SK-N-SH treated with all-trans-retinoic acid at 6 μM for 48 hours (cell line): ENCODE measurements at regions not wholly inside any gene's neighbourhood (a gene's known extent, or its start where the extent isn't known, plus 50 kb on each side); places are given as distances from the start of the nearest gene placed in this dataset.

ENCODE experiments used
- ARNTL ChIP-seq: fragments of 450-650 bp; formaldehyde crosslinking; IDR thresholded peaks from 2 replicates; pipeline ENCODE4 v1.5.0; 2020; ENCODE audit warnings: low read depth, mild to moderate bottlenecking, moderate library complexity, borderline replicate concordance
- CREB5 ChIP-seq: fragments of 250-450 bp; sonication (Bioruptor Pico); IDR thresholded peaks from 2 replicates; pipeline ENCODE4 v1.5.1; 2020; ENCODE audit warnings: low read depth, mild to moderate bottlenecking, moderate library complexity
- GLIS3 ChIP-seq: fragments of 250-450 bp; sonication (Bioruptor Pico); IDR thresholded peaks from 2 replicates; pipeline ENCODE4 v1.5.0; 2020; ENCODE audit warnings: mild to moderate bottlenecking, moderate library complexity
- ISL1 ChIP-seq: fragments of 250-450 bp; sonication (Bioruptor Pico); IDR thresholded peaks from 2 replicates; pipeline ENCODE4 v2.1.2; 2022; ENCODE audit warnings: mild to moderate bottlenecking, moderate library complexity
- OSR1 ChIP-seq: fragments of 250-450 bp; sonication (Bioruptor Pico); IDR thresholded peaks from 2 replicates; pipeline ENCODE4 v1.8.0; 2022; ENCODE audit warnings: moderate library complexity, mild to moderate bottlenecking, inconsistent platforms
- PATZ1 ChIP-seq: fragments of 250-450 bp; sonication (Bioruptor Pico); IDR thresholded peaks from 2 replicates; pipeline ENCODE4 v1.8.0; 2020; ENCODE audit warnings: mild to moderate bottlenecking, moderate library complexity, borderline replicate concordance
- TOX ChIP-seq: fragments of 250-450 bp; sonication (Bioruptor Pico); IDR thresholded peaks from 2 replicates; pipeline ENCODE4 v1.8.0; 2021; ENCODE audit warnings: mild to moderate bottlenecking, moderate library complexity, borderline replicate concordance
- TSHZ2 ChIP-seq: fragments of 250-450 bp; sonication (Bioruptor Pico); IDR thresholded peaks from 2 replicates; pipeline ENCODE4 v1.5.0; 2020; ENCODE audit warnings: mild to moderate bottlenecking, moderate library complexity
- ZFP30 ChIP-seq: fragments of 450-650 bp; formaldehyde crosslinking; IDR thresholded peaks from 2 replicates; pipeline ENCODE4 v1.5.0; 2022; ENCODE audit warnings: mild to moderate bottlenecking, moderate library complexity
- ZNF565 ChIP-seq: fragments of 450-650 bp; formaldehyde crosslinking; conservative IDR thresholded peaks from 2 replicates; pipeline ENCODE4 v1.5.0; 2020; ENCODE audit warnings: low read depth, mild to moderate bottlenecking, moderate library complexity
- ZNF70 ChIP-seq: fragments of 450-650 bp; formaldehyde crosslinking; IDR thresholded peaks from 2 replicates; pipeline ENCODE4 v1.5.0; 2020; ENCODE audit warnings: mild to moderate bottlenecking, moderate library complexity

- no peak for TF ChIP-seq GLIS3 (CRISPR knock-in tag)
- TF ChIP-seq CREB5 (CRISPR knock-in tag) = no peak
- no peak for TF ChIP-seq TOX (CRISPR knock-in tag)
- TF ChIP-seq TSHZ2 = no peak
- TF ChIP-seq ISL1 (CRISPR knock-in tag) = no peak
- no peak for TF ChIP-seq ZNF70 (CRISPR knock-in tag)
- no peak for TF ChIP-seq ZFP30 (CRISPR knock-in tag)
- no peak for TF ChIP-seq PATZ1 (CRISPR knock-in tag)
- no peak for TF ChIP-seq ZNF565 (CRISPR knock-in tag)
- no peak for TF ChIP-seq OSR1 (CRISPR knock-in tag)
- TF ChIP-seq ARNTL = no peak
Observed at GRCh38 chr9:16052757-16053530, 500.1 kb downstream of the CCDC171 start.
